NCI-H2029 treated with DMSO at 0.1 percent for 48 hours (cell line): ENCODE measurements at regions not wholly inside any gene's neighbourhood (a gene's known extent, or its start where the extent isn't known, plus 50 kb on each side); places are given as distances from the start of the nearest gene placed in this dataset.

ENCODE experiments used
- DNase-seq: peaks from one replicate; lab custom pipeline; 2025; lab: John Stamatoyannopoulos, UW

- no peak for DNase-seq
These were observed 166.7 kb downstream of the RBFOX3 start for GRCh38 chr17:79444198-79444597.

- DNase-seq, result no peak
These were observed 167.8 kb downstream of the RBFOX3 start for GRCh38 chr17:79443026-79443425.

- no peak for DNase-seq
These were observed 169.3 kb downstream of the RBFOX3 start for GRCh38 chr17:79441356-79442160.

- DNase-seq, result no peak
These were observed 170.6 kb downstream of the RBFOX3 start for GRCh38 chr17:79440251-79440650.

DNA sequence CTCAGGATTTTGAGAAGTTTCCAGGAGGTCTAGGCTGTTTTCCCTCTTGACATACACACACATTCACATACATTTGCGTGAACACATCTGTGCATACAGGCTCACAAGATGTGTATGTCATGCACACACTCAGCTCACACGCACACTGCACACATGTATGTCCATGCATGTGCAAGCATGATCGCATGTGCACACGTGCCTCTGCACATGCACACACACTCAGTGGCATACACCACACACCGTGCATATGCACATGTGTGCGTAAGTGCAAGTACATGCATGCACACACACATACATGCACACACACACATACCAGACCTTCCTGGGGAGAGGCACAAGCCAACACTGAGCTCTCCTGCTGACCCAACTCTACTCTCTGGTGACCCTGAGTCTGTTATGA is 171.4 kb downstream of the RBFOX3 start:
- DNase-seq, result no peak

DNA sequence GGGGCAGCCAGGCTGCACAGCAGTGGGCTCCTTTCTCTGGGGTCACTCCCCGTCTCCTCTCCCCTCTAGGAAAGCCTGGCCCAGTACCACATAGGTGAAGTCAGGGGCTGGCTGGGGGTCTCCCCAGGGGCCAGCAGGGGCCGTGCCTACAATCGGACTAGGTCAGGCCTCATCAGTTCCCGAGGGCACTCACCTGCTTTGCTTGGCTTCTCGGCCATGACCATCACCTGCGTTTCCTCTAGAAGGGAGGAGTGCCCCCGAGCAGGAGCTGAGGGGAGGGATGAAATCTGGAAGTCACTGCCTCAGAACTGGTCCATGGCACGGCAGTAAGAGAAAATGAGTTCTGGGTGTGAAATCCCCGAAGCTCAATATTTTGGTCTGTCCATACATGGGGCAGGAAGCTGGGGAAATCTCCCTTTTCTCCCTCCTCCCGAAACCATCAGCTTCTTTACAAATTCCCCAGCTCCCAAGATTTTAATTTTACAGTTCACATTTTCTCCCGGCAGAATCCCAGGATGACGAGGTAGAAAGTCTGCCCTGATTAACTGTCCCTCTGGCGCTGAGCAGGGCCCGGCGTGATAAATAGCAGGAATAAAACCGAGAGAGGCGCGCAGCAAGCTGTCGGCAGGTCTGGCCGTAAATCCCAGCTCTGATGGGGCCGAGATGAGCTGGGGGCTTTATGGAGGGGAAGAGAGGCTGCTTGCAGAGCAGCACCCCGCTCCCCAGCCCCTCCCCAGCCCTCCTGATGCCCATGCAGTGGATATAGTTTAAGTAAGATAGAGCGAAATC is 172.1 kb downstream of the RBFOX3 start:
- DNase-seq, result no peak

- DNase-seq, result no peak
These were observed 172.8 kb downstream of the RBFOX3 start for GRCh38 chr17:79438058-79438457.

- DNase-seq, result no peak
These were observed 173.8 kb downstream of the RBFOX3 start for GRCh38 chr17:79437081-79437480.

DNA sequence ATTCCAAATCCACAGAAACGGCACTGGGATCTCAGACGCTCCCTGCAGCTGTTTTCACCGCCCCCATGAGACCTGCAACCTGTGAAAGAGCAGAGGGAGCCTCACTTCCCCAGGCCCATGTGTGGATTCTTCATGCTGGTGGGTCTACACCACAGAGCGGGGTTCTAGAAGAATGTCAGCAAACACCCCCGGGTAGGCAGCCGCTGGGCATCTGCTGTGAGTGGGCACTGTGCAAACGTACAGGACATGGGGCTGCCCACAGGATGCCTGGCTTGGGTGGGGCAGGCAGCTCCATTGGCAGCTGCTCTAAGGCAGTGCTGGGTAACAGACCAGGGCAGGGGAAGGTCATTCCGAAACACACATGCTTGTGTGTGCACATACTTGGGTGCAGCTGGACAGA is 174.9 kb downstream of the RBFOX3 start:
- DNase-seq, result no peak

GRCh38 chr17:79435296-79435695 is 175.6 kb downstream of the RBFOX3 start:
- no peak for DNase-seq

GRCh38 chr17:79434215-79434614 is 176.6 kb downstream of the RBFOX3 start:
- no peak for DNase-seq

DNA sequence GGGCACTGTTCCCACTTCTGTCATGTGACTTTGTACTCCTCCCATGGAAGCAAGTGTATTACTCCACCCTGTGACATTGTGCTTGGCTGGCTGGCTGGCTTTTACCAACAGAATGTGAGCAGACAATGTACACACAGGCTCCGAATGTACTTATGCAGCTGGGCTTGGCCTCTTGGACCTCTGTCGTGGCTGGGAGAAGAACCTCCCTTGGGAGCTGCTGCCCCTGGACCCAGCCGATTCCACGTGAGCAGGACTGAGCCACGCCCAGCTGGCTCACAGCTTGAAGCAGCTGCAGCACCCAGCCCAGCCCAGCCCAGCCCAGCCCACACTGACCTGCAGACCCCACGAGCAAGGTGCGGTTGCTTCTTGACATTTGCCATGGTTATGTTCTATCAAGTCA is 177.5 kb downstream of the RBFOX3 start:
- DNase-seq, result no peak

GRCh38 chr17:79431175-79431574 is 179.7 kb downstream of the RBFOX3 start:
- no peak for DNase-seq

DNA sequence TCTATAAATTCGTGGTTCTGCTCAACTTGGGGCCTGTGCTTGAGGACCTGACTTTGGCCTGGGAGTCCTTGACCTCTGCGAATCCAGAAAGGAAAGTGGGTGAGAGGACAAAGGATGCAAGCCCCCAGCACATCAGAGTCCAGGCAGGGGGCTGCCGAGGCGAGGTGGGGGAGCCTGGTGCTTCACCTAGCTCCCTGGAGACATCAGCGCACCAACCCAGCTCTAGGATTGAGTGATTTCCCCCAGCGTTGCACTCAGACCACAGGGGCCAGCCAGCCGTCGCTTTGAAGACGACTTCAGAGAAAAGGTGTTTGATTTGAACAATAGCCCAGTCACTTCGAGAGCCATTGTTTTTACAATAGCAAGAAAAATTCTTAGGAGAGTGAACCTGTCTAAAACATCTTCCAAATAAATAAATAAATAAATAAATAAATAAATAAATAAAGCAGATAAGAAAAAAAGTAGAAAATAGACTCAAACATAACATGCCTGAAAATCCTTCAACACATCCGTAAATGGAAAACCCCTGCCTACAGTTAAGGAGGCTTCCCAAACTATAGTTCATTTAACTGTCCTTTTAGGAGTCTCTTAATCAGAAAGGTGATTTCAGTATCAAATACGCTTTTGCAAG is 180.9 kb downstream of the RBFOX3 start:
- no peak for DNase-seq

GRCh38 chr17:79428988-79429387 is 181.9 kb downstream of the RBFOX3 start:
- DNase-seq, result no peak

DNA sequence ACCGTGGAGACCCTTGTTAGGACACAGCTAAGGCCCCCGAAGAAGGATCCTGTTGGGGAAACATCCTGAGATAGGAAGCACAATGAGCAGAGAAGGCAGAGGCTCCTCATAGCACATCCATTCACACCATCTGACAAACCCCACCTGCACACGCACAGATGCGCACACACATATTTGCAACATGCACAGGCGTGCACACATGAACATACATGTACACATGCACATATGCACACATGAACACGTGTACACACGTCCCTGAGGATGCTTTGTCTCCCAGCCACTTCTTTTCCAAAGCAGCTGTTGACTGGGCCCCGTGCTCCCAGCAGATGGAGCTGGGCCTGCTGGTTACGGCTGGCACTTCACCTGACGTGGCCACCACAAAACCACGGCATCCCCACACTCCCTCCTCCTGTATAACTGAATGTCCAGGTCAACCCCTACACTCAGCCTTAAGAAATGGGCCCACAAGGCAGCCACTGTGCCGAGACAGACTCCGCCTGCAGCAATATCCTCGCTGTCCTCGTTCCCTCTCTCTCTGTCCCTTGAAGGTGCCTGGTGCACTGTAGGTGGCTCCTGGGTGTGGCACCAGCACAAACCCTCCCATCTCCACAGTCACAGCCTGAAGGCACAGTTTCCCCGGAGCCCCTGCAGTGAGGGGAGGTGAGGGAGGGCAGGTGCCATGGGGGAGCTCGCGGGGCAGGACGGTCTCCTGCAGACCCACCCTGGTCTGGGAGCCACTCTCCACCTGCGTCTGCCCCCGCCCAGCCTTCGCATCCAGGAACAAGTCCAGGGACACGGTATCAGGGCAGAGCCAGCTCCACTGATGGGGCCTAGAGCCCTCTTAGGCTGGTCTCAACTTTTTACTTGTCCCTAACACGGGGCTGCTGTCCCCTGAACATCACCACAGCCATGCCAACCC is 183.0 kb downstream of the RBFOX3 start:
- no peak for DNase-seq

GRCh38 chr17:79425686-79426085 is 185.2 kb downstream of the RBFOX3 start:
- DNase-seq, result no peak

- no peak for DNase-seq
These were observed 186.2 kb downstream of the RBFOX3 start for GRCh38 chr17:79424471-79425185.

- DNase-seq, result no peak
These were observed 186.9 kb downstream of the RBFOX3 start for GRCh38 chr17:79423811-79424465.

- DNase-seq, result no peak
These were observed 188.6 kb downstream of the RBFOX3 start for GRCh38 chr17:79422236-79422635.
